Endothelial cell (in vitro differentiated cells): ENCODE measurements at regions not wholly inside any gene's neighbourhood (a gene's known extent, or its start where the extent isn't known, plus 50 kb on each side); places are given as distances from the start of the nearest gene placed in this dataset.

ENCODE experiments used
- DNase-seq: peaks from one replicate; pipeline ENCODE4 v3.0.0; 2021; ENCODE audit warnings: low spot score
- H3K27ac Mint-ChIP-seq: one replicate; pipeline ENCODE4 v1.8.0; 2021; ENCODE audit warnings: mixed read lengths, inconsistent platforms; ENCODE audit not compliant: unreplicated experiment
- H3K27me3 Mint-ChIP-seq: one replicate; pipeline ENCODE4 v1.8.0; 2021; ENCODE audit warnings: mild to moderate bottlenecking, moderate library complexity, mixed read lengths, inconsistent platforms; ENCODE audit not compliant: unreplicated experiment
- H3K36me3 Mint-ChIP-seq: one replicate; pipeline ENCODE4 v1.8.0; 2021; ENCODE audit warnings: mild to moderate bottlenecking, low read depth, mixed read lengths, inconsistent platforms; ENCODE audit not compliant: unreplicated experiment
- H3K4me1 Mint-ChIP-seq: one replicate; pipeline ENCODE4 v1.8.0; 2021; ENCODE audit warnings: mild to moderate bottlenecking, mixed read lengths, inconsistent platforms; ENCODE audit not compliant: unreplicated experiment
- H3K4me3 Mint-ChIP-seq: one replicate; pipeline ENCODE4 v1.8.0; 2021; ENCODE audit warnings: mild to moderate bottlenecking, mixed read lengths, inconsistent platforms; ENCODE audit not compliant: unreplicated experiment
- H3K9me3 Mint-ChIP-seq: one replicate; pipeline ENCODE4 v1.8.0; 2021; ENCODE audit warnings: mixed read lengths, inconsistent platforms; ENCODE audit not compliant: unreplicated experiment
- CTCF ChIP-seq: fragments of 200-600 bp; sonication (generic); IDR thresholded peaks from one replicate; pipeline ENCODE4 v1.5.0; 2021; ENCODE audit warnings: antibody characterized with exemption; ENCODE audit not compliant: unreplicated experiment

GRCh38 chr7:131019351-131019750 is 285.3 kb upstream of the KLF14 start:
- H3K4me3 Mint-ChIP-seq, result no peak overlapping the region
- no peaks in the 10 kb centered on the region for H3K36me3 Mint-ChIP-seq
- H3K4me1 Mint-ChIP-seq, result peaks cover 10% of the 10 kb centered on the region
- no peak for TF ChIP-seq CTCF
- H3K9me3 Mint-ChIP-seq, result no peaks in the 10 kb centered on the region
- peaks cover 1% of the 10 kb centered on the region for H3K27me3 Mint-ChIP-seq
- DNase-seq, result no peak
- H3K27ac Mint-ChIP-seq, result no peak overlapping the region

GRCh38 chr7:131020759-131021261 is 286.8 kb upstream of the KLF14 start:
- Mint-ChIP-seq H3K27me3 (peaks cover 1% of the 10 kb centered on the region), H3K36me3 (no peaks in the 10 kb centered on the region), H3K27ac (no peak overlapping the region), H3K4me1 (peaks cover 10% of the 10 kb centered on the region), H3K4me3 (no peak overlapping the region), H3K9me3 (no peaks in the 10 kb centered on the region)
- DNase-seq, result no peak
- TF ChIP-seq CTCF, result no peak

- H3K27me3 Mint-ChIP-seq, result peaks cover 1% of the 10 kb centered on the region
- no peaks in the 10 kb centered on the region for H3K36me3 Mint-ChIP-seq
- H3K27ac Mint-ChIP-seq, result no peak overlapping the region
- no peak for TF ChIP-seq CTCF
- DNase-seq, result no peak
- no peak overlapping the region for H3K4me3 Mint-ChIP-seq
- peaks cover 10% of the 10 kb centered on the region for H3K4me1 Mint-ChIP-seq
- no peaks in the 10 kb centered on the region for H3K9me3 Mint-ChIP-seq
These were observed 287.5 kb upstream of the KLF14 start for GRCh38 chr7:131021460-131021859.

- no peak for TF ChIP-seq CTCF
- no peak for DNase-seq
- no peak overlapping the region for H3K4me3 Mint-ChIP-seq
- H3K27ac Mint-ChIP-seq, result no peak overlapping the region
- H3K9me3 Mint-ChIP-seq, result no peaks in the 10 kb centered on the region
- H3K4me1 Mint-ChIP-seq, result peaks cover 10% of the 10 kb centered on the region
- H3K36me3 Mint-ChIP-seq, result no peaks in the 10 kb centered on the region
- H3K27me3 Mint-ChIP-seq, result peaks cover 1% of the 10 kb centered on the region
These were observed 287.9 kb upstream of the KLF14 start for GRCh38 chr7:131021902-131022301.

- no peak for TF ChIP-seq CTCF
- DNase-seq, result no peak
- Mint-ChIP-seq H3K4me1 (peaks cover 6% of the 10 kb centered on the region), H3K36me3 (no peaks in the 10 kb centered on the region), H3K27me3 (no peaks in the 10 kb centered on the region), H3K9me3 (no peaks in the 10 kb centered on the region), H3K4me3 (no peak overlapping the region), H3K27ac (no peak overlapping the region)
These were observed 292.4 kb upstream of the KLF14 start for GRCh38 chr7:131026297-131027000.
